ENCODE measurements at regions not wholly inside any gene's neighbourhood (a gene's known extent, or its start where the extent isn't known, plus 50 kb on each side); places are given as distances from the start of the nearest gene placed in this dataset.
A peak's percentile ranks its signal among the peaks of the same experiment; 100 is the strongest.

DNA sequence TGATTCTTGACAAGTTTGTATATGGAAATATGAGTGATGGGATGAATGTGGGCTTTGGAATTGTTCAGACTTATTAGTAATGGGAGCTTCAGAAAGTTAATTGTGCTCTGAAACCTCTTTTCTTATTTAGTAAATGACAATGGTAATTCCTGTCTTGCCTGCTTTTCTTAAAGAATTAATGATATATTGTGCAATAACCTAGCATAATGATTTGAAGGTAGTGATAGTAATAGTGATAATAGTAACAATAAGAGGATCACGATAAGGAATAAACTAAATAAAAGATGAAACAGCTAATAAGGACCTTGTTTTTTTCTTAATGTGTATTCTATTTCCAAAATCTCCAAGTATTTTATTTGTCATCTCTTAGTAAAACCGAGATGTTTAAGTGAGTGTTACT is 245.0 kb upstream of the CPHXL start:
- BruUV-seq (replicated peaks) = no TSS peak
- H4K20me1 ChIP-seq (ENCODE audit: insufficient read depth, low read length) = no peaks in the 10 kb centered on the region
- WGBS, 2 experiments (ENCODE audit: extremely low coverage in 2 of 2, insufficient read length in 1 of 2) = no CpG with 5 or more reads among the region's 2 CpGs
- no peaks in the 10 kb centered on the region for H3K27me3 ChIP-seq (ENCODE audit: control insufficient read depth, insufficient read depth, low read length)
- peak; percentile 67; the same call in 1 of the 2 replicates for TF ChIP-seq CEBPB (IDR thresholded peaks at IDR 0.05; ENCODE audit: low read depth, low read length)
- TF ChIP-seq, protein P1, sequence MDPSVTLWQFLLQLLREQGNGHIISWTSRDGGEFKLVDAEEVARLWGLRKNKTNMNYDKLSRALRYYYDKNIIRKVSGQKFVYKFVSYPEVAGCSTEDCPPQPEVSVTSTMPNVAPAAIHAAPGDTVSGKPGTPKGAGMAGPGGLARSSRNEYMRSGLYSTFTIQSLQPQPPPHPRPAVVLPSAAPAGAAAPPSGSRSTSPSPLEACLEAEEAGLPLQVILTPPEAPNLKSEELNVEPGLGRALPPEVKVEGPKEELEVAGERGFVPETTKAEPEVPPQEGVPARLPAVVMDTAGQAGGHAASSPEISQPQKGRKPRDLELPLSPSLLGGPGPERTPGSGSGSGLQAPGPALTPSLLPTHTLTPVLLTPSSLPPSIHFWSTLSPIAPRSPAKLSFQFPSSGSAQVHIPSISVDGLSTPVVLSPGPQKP (IDR thresholded peaks at IDR 0.05; ENCODE audit: borderline replicate concordance, low read depth, low read length) = no peak
- no peak overlapping the region for H3K56ac ChIP-seq (ENCODE audit: extremely low read depth, insufficient read depth, low read length)
- no peak overlapping the region for H4K5ac ChIP-seq (ENCODE audit: low read depth, low read length)
- H3K14ac ChIP-seq (replicated peaks; ENCODE audit: low read depth, low read length) = no peak overlapping the region
- CTCF ChIA-PET = no interaction called here
- no peak overlapping the region for H2BK20ac ChIP-seq (ENCODE audit: low read depth, low read length)
- H3K4ac ChIP-seq (ENCODE audit: low read depth, low read length) = no peak overlapping the region
- H3K4me1 ChIP-seq (ENCODE audit: control insufficient read depth, insufficient read depth, low read length) = no peaks in the 10 kb centered on the region
- H2AFZ ChIP-seq (replicated peaks; ENCODE audit: low read length, poor library complexity) = no peak overlapping the region
- no peak overlapping the region for H2BK5ac ChIP-seq (ENCODE audit: low read depth, low read length, poor library complexity, severe bottlenecking)
- H3K79me1 ChIP-seq (ENCODE audit: low read depth in 1 of 2, low read length in 2 of 2) = no peaks in the 10 kb centered on the region
- H3K18ac ChIP-seq (ENCODE audit: low read depth, low read length) = no peak overlapping the region
- H2AK9ac ChIP-seq (replicated peaks; ENCODE audit: low read depth, low read length, poor library complexity) = no peak overlapping the region
- no peak overlapping the region for H3K23ac ChIP-seq (ENCODE audit: low read depth, low read length)
- POLR2A ChIA-PET (ENCODE audit: unreplicated experiment) = no interaction called here
- no peak overlapping the region for H4K91ac ChIP-seq (ENCODE audit: insufficient read depth, low read depth, low read length)
- ATAC-seq (ENCODE audit: low read depth) (no peak), DNase-seq (no peak)
- dilution Hi-C loops (cut with HindIII; ENCODE audit: low sequenced_read_pairs, unreplicated experiment) = no loop called here
- in situ Hi-C loops (cut with MboI; ENCODE audit: low sequenced_read_pairs) = no loop called here
- H3K9me1 ChIP-seq (ENCODE audit: insufficient read depth, low read length) = no peaks in the 10 kb centered on the region
- H3K4me2 ChIP-seq (ENCODE audit: low read depth, low read length) = no peak overlapping the region
- no peaks in the 10 kb centered on the region for H3K36me3 ChIP-seq (ENCODE audit: control insufficient read depth, insufficient read depth, low read length)
- H2BK15ac ChIP-seq (ENCODE audit: low read depth, low read length) = no peak overlapping the region
- no peak overlapping the region for H3K9ac ChIP-seq (ENCODE audit: low read depth, low read length)
- H3K4me3 ChIP-seq (ENCODE audit: insufficient read depth, low read depth, low read length) = no peak overlapping the region
- no peak overlapping the region for H2AK5ac ChIP-seq (ENCODE audit: low read depth, low read length)
- no peak overlapping the region for H4K8ac ChIP-seq (ENCODE audit: low read depth in 2 of 2, low read length in 2 of 2)
- H3K27ac ChIP-seq (ENCODE audit: insufficient read depth, low read length) = no peak overlapping the region
- no peaks in the 10 kb centered on the region for H3K9me3 ChIP-seq (ENCODE audit: control insufficient read depth, insufficient read depth, low read length)
- no peak overlapping the region for H2BK120ac ChIP-seq (ENCODE audit: low read depth, low read length)
- intact Hi-C loops (cut with micrococcal nuclease) = no loop called here

Data from IMR-90 (cell line).